HG02943 (cell line): ENCODE measurements at regions not wholly inside any gene's neighbourhood (a gene's known extent, or its start where the extent isn't known, plus 50 kb on each side); places are given as distances from the start of the nearest gene placed in this dataset.

Experiments used
- ATAC-seq: cut with Tn5 transposase; IDR thresholded peaks from one replicate; pipeline ENCODE4 v1.9.1; 2021; ENCODE audit warnings: mild to moderate bottlenecking, low read depth, moderate library complexity; ENCODE audit not compliant: unreplicated experiment

- ATAC-seq: no peak
Observed at GRCh38 chr15:39471785-39472574, 108.9 kb upstream of the THBS1 start.

DNA sequence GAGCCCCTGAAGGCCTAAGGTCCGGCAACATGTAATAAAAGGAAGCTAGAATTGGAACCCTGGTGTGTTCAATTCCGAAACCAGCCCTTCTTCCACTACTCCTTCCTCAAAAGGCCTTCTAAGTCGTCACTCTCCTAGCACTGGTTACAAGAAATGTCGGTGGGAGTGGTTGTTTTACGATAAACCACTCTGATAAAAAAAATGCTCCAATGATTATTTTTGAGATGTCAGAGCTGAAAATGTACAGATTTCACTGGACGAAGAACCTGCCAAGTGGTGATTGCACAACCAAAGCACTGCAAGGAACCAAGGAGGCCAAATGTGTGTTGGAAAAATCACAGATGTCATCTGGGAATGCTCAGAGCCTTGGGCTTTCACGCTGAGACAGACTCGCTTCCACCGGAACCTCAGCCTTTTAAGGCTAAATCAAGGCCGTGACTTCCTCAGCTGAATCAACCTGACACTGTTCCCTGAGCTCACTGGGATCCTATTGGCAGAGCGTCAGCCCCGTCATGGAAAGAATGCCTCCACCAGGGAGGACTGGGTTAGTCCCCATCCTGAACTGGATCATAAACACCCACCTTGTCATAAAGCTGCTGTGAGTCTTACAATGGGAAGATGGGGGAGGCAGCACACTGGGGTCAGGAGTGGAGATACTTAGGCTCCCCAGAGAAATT lies 108.1 kb upstream of the THBS1 start:
- ATAC-seq: no peak

DNA sequence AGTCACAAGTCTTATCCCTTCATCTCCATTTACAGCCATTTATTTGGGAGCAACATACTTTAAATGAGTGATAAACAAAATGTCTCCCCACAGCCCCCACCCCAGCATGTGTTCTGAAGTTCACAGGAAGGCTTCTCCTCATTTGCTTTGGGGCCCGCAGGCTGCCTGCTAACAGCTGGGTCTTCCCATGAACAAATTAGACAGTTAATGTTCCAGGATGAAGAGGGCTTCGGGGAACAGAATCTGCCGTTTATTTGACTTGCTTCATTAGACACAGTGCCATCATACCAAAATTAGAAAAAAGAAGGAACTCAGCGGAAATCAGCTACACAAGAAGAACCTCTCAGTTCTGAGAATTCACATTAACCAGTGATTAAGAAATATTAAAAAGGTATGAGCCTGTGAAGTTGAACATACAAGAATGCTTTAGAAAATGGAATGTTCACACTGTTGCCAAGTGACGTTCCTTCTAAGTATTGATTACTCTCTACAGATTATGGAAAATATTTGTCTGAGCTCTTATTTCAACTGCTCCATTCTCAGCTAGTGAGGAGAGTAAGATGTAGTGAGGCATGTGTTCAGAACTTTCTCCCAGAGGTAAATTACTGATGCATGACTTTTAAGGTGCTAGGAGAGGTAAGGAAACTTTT lies 107.5 kb upstream of the THBS1 start:
- ATAC-seq: no peak

DNA sequence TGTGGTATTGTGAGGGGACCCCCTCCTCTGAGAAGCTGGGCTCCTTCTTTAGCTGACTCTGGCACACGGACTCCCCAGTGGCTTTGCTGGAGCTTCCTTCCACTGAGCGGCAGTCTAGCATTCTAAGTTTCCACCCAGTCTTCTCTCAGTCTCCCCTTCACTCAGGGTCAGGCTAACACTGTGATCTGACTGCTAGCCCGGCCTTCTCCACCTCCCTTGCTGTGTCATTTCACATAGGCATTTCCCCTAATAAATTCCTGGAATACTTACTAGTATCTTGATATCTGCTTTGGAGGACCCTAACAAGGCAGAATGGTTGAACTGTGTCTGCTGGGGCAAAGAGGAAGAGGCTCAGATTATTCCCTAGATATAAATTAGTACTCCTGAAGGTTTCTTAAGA lies 106.2 kb upstream of the THBS1 start:
- no peak for ATAC-seq

- ATAC-seq: no peak
Observed at GRCh38 chr15:39478996-39479395, 101.9 kb upstream of the THBS1 start.

DNA sequence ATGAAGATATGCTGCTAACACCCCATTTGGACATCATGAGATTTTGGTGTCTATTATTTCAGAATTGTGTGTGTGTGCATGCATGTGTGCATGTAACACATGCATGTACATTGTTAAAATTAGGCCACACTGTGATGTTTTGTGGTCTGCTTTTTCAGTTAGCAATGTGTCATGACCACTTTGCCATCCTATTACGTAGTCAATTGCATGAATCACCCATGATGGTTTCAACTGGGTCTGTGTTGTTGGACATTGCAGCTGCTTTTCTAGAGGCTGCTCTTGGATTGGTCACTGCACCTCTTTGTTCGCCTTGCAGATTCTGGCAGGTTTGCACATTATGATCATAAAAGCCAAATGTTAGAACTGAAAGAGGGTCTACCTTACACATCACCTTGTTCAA lies 101.0 kb upstream of the THBS1 start:
- no peak for ATAC-seq

GRCh38 chr15:39482459-39482858 lies 98.4 kb upstream of the THBS1 start:
- no peak for ATAC-seq

DNA sequence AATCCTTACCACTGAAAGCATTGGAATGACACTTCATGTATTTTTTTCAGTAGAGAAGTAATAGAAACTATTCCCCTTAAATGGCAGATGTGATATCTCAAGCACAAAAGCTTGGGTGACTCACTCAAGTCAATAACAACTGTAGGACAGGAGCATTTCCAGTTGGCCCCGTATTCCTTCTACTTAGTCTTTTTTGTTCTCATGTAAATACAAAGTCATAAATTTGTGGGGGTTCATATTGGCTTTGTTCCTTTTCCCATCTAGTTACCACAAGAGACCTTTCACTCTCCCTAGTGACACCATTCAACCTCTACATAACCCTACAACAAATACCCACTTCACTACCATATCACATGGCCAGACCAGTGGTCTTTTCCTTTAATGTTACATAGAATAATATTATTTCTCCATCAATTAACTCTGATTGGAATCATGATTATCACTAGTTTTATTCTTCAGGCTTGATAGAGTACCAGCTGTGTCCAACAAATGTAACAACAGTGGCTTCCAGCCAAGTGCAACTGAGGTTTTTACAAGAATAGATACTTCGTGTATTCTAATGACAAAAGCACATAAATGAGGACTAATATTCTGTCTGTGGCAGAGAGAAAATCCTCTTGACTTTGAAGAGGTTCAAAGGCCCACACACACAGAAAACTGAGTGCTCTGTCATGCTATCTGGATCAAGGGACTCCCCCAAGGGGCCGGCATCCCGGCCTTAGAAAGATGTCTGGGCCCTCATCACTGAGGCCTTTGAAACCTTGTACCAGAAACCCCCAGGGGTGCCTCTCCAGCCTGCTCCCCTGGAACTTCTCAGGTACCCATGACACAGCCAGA lies 94.0 kb upstream of the THBS1 start:
- ATAC-seq: no peak

DNA sequence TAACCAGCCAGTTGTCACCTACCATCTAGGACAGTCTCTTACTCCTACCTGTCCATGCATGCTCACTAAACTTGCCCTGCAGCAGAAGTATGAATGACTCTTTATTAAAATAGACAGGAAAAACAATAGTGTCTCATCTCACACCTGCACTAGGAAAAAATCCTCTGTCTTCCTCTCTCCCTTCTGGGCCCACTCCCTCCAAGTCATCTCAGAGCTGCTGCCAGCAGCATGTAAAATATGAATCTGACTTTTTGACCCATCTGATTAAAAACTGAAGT lies 93.5 kb upstream of the THBS1 start:
- ATAC-seq: no peak

DNA sequence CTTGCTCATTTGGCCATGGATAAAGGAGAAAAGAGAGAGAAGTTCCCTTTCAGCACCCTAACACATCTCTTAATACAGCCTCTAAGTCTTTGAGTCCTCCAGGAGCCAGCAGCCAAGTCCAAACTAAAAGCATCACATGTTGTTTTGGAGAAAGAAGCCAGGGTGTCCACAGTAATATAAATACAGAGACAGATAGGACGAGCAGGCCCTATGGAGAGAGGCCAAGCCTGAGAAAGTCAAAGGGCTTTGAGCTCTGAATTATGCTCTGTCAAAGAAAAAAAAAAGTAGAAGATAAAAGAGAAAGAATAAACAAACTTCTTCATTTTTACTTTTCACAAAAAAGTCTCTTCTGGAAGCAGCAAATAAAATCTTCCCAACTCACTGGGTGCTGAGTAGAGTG lies 92.4 kb upstream of the THBS1 start:
- ATAC-seq: no peak

DNA sequence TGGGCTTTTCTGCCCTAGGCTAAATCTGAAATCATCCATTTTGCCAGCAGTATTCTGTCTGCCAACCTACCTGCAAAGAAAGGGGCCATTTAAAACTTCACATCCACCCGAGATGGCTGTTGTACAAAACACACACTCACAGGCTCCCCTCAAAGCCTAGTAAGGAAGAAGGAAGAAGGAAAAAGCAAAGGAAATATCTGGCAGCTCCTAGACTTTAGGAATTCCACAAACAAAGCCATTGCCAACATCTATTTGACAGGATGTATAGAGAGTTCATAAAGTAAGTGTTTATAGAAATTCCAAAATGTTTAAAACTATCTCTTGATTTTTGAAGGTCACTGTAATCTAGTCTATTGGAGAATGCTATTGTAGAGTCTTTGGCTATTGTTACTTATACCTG lies 91.9 kb upstream of the THBS1 start:
- no peak for ATAC-seq

DNA sequence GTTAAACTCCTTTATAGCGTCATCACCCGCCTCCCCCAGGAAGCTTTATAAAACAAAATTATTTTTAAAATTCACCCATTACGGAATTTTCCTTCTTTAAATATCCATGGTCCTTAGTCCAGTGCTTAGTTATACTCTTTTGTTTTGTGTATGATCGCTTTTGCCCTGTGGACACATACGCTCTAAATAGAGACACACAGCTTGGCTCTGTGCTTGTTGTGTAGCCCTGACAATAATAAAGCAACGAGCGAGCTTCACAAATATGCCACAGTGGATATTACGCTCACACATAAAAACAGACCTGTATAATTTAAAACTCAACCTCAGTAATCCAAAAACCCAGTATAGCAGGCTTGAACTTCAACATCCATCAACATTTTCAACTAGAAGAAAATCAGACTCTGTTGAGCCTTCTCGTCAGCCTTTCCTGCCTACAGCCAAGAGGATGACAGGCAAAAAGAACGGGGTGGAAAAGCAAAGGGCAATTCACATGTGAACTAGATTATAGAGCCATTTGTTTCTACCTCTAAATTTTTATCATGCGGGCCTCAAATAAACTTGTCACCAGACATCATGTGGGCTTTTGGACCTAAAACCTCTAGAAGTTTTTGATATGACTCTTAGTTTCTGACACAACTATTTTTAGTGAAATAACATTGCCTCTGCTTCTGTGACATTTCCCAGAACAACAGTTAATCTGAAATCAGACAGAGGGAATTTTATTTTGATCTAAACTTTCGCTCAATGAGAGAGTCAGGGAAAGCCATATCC lies 89.6 kb upstream of the THBS1 start:
- ATAC-seq: no peak

DNA sequence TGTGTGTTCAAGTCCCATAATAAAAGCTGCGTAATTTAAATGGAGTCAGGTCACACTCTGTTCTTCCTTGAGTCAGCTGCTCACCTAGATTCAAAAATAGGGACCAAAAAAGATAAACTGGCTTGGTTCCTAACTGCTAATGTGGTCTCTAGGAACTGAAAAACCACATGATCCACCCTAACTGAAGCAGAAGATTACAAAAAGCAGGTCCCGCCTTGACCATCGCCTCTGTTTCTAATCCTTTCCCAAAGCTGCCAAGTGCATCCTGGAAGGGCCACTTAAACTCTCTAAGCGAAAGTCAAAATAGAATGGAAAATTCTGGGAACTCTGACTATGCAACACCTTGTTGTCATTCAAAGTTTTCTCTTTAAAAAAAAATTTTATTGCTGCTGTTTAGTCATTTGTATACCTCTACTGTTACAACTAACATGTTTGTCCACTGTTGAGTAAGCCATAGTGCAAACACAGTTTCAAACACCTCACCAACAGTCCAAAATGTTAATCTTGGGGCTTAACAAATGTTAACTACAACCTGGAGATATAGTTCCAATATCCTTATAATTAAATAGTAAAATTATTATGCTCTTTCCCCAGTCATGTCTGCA lies 88.9 kb upstream of the THBS1 start:
- no peak for ATAC-seq

DNA sequence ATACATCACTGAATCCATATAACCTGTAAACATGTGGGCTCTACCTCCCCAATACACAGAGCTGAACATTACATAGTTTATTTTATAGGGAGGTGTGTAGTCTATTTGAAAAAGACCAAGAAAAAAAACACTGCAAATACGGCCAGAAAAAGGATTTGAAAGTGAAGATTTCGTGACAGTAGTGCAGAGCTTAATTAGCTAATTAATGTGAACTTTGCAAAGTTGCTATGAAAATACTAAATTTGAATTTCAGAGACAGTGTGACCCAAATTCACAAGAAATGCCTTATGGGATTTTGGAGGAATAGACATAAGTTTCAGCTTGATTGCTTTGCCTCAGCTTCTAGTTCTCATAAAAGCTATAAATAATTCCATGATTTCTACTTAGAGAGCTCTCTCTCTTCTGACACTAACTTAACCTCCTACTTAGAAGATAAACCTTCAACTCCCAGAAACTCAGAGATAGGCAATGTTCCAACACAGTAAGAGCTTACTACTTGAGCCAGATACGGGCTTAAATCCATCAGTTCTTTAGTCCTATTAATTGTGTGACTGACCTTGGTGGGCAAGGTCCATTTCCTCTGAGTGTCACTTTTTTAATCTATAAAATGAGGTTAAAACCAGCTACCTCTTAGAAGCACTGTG lies 87.3 kb upstream of the THBS1 start:
- ATAC-seq: no peak

GRCh38 chr15:39494462-39494861 lies 86.4 kb upstream of the THBS1 start:
- ATAC-seq: no peak

DNA sequence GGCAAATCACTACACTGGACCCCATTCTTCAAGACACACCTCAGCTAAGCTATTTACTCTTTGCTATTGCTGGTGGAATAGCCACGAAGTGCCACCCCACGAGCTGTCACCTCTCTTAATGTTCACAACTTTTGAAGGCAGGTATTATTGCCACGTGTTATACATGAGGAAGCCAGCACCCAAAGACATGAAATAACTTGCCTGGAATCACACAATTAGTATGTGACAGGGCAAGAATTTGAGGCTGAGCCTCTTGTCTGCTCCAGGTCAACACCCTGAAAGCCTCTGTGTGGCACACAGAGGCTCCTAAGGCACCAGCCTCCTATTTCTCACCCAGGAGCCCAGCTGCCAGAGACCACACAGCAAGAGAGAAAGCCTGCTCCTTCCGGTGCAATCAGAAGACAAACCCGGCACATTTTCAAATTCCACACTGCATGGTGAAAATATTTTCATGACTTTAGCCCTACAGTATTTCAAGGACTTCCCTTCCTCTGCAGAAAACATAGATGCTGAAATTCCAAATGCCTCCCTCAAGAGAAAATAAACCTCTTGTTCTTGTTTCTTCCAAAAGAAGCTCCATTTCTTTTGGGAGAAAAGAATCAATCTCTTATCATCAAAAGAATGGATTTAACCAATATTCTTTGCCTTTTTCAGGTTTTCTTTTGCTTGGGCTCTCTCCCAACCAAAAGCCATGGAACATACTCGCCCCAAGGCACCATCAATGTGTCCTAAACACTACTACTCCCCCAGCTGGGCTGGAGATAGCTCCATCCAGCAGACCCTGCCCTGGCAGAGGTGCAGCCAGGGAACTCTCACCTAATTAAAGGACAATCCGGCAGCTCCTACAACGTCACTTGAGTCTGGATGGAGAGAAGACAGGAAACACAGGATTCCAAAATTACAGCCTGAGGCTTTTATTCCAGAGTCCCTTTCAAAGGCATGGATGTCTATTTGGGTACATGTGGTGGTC lies 84.7 kb upstream of the THBS1 start:
- ATAC-seq: no peak

DNA sequence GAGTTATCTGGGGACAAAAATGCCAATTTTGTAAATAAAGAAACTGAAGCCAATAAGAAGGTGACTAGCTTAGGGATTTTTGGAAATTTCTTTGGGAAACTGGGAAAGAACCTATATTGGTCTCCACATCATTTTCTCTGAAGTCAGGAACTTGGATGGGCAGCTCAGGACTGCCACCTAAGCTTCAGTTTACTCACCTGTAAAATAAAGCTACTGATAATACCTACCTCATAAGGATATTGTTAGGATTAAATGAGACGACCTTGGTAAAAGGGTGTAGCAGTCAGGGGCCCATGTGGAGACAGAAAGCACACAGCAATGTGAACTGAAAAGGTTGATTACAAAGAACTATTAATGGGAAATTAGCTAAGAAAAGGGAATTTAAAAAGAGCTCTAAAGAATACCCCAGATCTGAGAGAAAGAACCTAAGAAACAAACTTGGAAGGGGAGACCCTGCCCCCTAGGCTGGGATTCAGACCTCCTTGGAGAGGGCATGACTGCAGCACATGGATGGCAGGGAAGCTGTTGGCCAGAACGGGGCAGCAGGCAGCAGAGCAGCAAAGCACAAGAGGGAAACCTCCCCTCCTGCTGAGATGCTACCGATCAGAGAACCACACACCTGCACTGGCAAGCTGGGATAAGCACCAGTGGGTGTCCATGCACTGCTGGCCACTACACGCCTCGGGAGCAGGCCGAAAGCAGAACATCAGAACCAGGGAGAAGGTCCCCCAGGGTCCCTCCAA lies 83.7 kb upstream of the THBS1 start:
- no peak for ATAC-seq
